ENCODE measurements at regions not wholly inside any gene's neighbourhood (a gene's known extent, or its start where the extent isn't known, plus 50 kb on each side); places are given as distances from the start of the nearest gene placed in this dataset.

DNA sequence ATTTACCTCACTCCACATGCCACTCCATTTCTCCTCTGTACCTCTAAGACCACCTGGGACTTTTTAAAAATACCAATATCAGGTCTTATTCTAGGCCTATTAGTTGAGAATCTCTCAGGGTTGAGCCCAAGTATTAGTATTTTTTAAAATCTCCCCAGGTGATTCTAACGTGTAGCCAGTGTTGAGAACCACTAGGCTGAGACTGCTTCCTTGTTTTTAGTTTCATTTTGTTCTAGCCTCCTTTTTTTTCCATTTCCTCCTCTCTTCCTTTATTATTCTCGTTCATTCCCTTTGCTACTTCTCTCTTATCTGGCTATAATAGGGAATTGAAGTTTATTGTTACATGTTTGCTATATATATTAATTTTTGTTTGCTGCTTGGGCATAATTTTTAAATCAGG lies 217.8 kb upstream of the CD96 start:
- ATAC-seq: no peak
- Histone ChIP-seq H3K79me2 (ENCODE audit: insufficient read depth, low read length) (no peaks in the 10 kb centered on the region), H3K27me3 (ENCODE audit: insufficient read depth, low read length) (no peaks in the 10 kb centered on the region), H3K4me1 (ENCODE audit: control insufficient read depth in 1 of 2, insufficient read depth in 2 of 2, low read length in 2 of 2) (peaks cover 7 to 8% of the 10 kb centered on the region in 2 experiments; a peak in 2 of 4 replicates), H3K9ac (ENCODE audit: low read length) (no peak overlapping the region), H3K27ac (ENCODE audit: low read depth, low read length) (no peak overlapping the region), H3K9me3 (ENCODE audit: control insufficient read depth in 1 of 2, insufficient read depth in 1 of 2, low read depth in 1 of 2, low read length in 2 of 2) (no peaks in the 10 kb centered on the region), H3K4me3 (replicated peaks in 1 of 2; ENCODE audit: low read depth in 1 of 2, low read length in 2 of 2) (no peak overlapping the region), H4K20me1 (ENCODE audit: insufficient read depth) (no peaks in the 10 kb centered on the region), H2AFZ (ENCODE audit: low read depth, low read length, poor library complexity, severe bottlenecking) (no peak overlapping the region), H3K9me2 (ENCODE audit: insufficient read depth) (no peaks in the 10 kb centered on the region), H3K4me2 (ENCODE audit: low read length) (no peak overlapping the region), H3K36me3 (ENCODE audit: control insufficient read depth in 1 of 2, insufficient read depth in 2 of 2, low read length in 2 of 2) (no peaks in the 10 kb centered on the region)
- RAD21 ChIA-PET (ENCODE audit: low non-redundant PET in 1 of 2, low total read pairs in 2 of 2, uncharacterized antibody in 2 of 2, unreplicated experiment in 2 of 2): no interaction called here
- CTCF ChIA-PET: no interaction called here
- DNase-seq (ENCODE audit: low read depth, low spot score): no peak
- BruUV-seq (replicated peaks): no TSS peak
- intact Hi-C loops (cut with micrococcal nuclease): no loop called here
- TF ChIP-seq TCF7L2 (IDR thresholded peaks at IDR 0.05; ENCODE audit: borderline replicate concordance, extremely low read depth, insufficient read depth, insufficient read length) (no peak), ELF1 (IDR thresholded peaks at IDR 0.05; ENCODE audit: borderline replicate concordance, low read depth) (no peak), RAD21 (IDR thresholded peaks at IDR 0.05; ENCODE audit: low read depth) (no peak), SP1 (IDR thresholded peaks at IDR 0.05; ENCODE audit: low read depth) (no peak), EZH2 (IDR thresholded peaks at IDR 0.05) (no peak), SRF (IDR thresholded peaks at IDR 0.05; ENCODE audit: low read depth) (no peak), EZH2phosphoT487 (IDR thresholded peaks at IDR 0.05; ENCODE audit: borderline replicate concordance) (no peak), YY1 (IDR thresholded peaks at IDR 0.05; ENCODE audit: extremely low read depth, insufficient replicate concordance, low read depth, low read length) (no peak), SIN3A (IDR thresholded peaks at IDR 0.05; ENCODE audit: low read depth) (no peak), CBX3 (IDR thresholded peaks at IDR 0.05; ENCODE audit: low read depth) (no peak)
- TF ChIP-seq, protein P1, sequence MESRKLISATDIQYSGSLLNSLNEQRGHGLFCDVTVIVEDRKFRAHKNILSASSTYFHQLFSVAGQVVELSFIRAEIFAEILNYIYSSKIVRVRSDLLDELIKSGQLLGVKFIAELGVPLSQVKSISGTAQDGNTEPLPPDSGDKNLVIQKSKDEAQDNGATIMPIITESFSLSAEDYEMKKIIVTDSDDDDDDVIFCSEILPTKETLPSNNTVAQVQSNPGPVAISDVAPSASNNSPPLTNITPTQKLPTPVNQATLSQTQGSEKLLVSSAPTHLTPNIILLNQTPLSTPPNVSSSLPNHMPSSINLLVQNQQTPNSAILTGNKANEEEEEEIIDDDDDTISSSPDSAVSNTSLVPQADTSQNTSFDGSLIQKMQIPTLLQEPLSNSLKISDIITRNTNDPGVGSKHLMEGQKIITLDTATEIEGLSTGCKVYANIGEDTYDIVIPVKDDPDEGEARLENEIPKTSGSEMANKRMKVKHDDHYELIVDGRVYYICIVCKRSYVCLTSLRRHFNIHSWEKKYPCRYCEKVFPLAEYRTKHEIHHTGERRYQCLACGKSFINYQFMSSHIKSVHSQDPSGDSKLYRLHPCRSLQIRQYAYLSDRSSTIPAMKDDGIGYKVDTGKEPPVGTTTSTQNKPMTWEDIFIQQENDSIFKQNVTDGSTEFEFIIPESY (IDR thresholded peaks at IDR 0.05; ENCODE audit: extremely low read depth, insufficient replicate concordance, low read length): no peak
- POLR2A ChIA-PET: no interaction called here

Data from HCT116 (cell line).